ENCODE measurements at regions not wholly inside any gene's neighbourhood (a gene's known extent, or its start where the extent isn't known, plus 50 kb on each side); places are given as distances from the start of the nearest gene placed in this dataset.

DNA sequence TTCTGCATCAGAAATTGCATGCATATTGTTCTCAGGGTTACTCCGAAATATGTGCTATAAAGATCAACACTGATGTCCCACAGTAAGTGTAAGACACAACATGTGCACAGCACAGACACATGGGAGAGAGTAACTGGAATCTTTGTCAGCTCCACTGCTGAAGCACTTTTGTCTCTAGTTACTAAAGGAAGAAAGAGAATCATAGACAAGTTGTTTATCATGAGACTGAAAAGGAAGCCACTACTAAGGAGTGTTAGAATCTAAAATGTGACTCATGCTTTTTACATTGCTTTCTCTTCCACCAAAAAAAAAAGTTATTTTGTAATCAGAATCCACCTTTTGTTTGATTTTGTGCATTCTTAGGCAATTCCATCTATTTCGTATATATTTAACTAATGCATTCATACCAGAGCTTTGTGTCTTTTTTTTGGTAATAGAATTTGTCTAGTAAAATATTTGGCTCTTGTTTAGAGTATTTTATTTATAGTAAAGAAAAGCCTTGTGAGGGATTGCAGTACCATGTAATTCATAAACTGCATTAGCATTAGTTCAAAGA, 502.4 kb downstream of the FBXO15 start:
- H3K23me2 ChIP-seq (ENCODE audit: insufficient read length, low read depth, low read length, poor library complexity, severe bottlenecking), result no peaks in the 10 kb centered on the region
- H3K4ac ChIP-seq (ENCODE audit: low read depth, low read length), result no peak overlapping the region
- no peak overlapping the region for H4K5ac ChIP-seq (ENCODE audit: insufficient read length, low read depth, low read length)
- no peak overlapping the region for H2BK12ac ChIP-seq (ENCODE audit: insufficient read length, low read depth, low read length)
- no peak overlapping the region for H2BK120ac ChIP-seq (ENCODE audit: low read depth, low read length, poor library complexity, severe bottlenecking)
- no CpG with 5 or more reads among the region's 2 CpGs for WGBS (ENCODE audit: extremely low coverage, insufficient read length, low lambda C conversion rate)
- no peak overlapping the region for H2AK5ac ChIP-seq (ENCODE audit: insufficient read length, low read length)
- no peaks in the 10 kb centered on the region for H3K27me3 ChIP-seq (ENCODE audit: insufficient read depth, low read length)
- H3K9me3 ChIP-seq (ENCODE audit: control insufficient read depth, low read depth, low read length), result no peaks in the 10 kb centered on the region
- H3K4me2 ChIP-seq (ENCODE audit: insufficient read depth, insufficient read length, low read length), result no peak overlapping the region
- no peak overlapping the region for H3K14ac ChIP-seq (ENCODE audit: insufficient read depth, low read length)
- no peak overlapping the region for H2BK5ac ChIP-seq (ENCODE audit: insufficient read length, low read length)
- TF ChIP-seq, protein P1, sequence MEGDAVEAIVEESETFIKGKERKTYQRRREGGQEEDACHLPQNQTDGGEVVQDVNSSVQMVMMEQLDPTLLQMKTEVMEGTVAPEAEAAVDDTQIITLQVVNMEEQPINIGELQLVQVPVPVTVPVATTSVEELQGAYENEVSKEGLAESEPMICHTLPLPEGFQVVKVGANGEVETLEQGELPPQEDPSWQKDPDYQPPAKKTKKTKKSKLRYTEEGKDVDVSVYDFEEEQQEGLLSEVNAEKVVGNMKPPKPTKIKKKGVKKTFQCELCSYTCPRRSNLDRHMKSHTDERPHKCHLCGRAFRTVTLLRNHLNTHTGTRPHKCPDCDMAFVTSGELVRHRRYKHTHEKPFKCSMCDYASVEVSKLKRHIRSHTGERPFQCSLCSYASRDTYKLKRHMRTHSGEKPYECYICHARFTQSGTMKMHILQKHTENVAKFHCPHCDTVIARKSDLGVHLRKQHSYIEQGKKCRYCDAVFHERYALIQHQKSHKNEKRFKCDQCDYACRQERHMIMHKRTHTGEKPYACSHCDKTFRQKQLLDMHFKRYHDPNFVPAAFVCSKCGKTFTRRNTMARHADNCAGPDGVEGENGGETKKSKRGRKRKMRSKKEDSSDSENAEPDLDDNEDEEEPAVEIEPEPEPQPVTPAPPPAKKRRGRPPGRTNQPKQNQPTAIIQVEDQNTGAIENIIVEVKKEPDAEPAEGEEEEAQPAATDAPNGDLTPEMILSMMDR (conservative IDR thresholded peaks at IDR 0.05), result no peak
- no peaks in the 10 kb centered on the region for H3K36me3 Mint-ChIP-seq (ENCODE audit: insufficient read depth in 1 of 3, low read depth in 3 of 3)
- H3K4me1 ChIP-seq (ENCODE audit: insufficient read depth, low read length), result no peaks in the 10 kb centered on the region
- H3K79me1 ChIP-seq (ENCODE audit: insufficient read depth, low read depth, low read length, poor library complexity, severe bottlenecking), result no peaks in the 10 kb centered on the region
- no peak overlapping the region for H3K18ac ChIP-seq (ENCODE audit: insufficient read length, low read depth, low read length)
- no peaks in the 10 kb centered on the region for H4K20me1 ChIP-seq (ENCODE audit: control insufficient read depth, insufficient read depth, insufficient read length)
- no peak overlapping the region for H3K27ac Mint-ChIP-seq
- H2BK15ac ChIP-seq (ENCODE audit: low read depth, low read length), result no peak overlapping the region
- H3K27me3 Mint-ChIP-seq (ENCODE audit: low read depth), result no peaks in the 10 kb centered on the region
- no peak for DNase-seq
- H3K4me3 Mint-ChIP-seq, result no peak overlapping the region
- no peak overlapping the region for H2AFZ ChIP-seq (ENCODE audit: low read length)
- no peak overlapping the region for H3K56ac ChIP-seq (ENCODE audit: insufficient read length, low read depth, low read length)
- no peak overlapping the region for H2BK20ac ChIP-seq (ENCODE audit: low read depth, low read length, poor library complexity, severe bottlenecking)
- no peaks in the 10 kb centered on the region for H3K4me1 Mint-ChIP-seq
- no peaks in the 10 kb centered on the region for H3K9me3 Mint-ChIP-seq
- no peak overlapping the region for H4K8ac ChIP-seq (replicated peaks; ENCODE audit: insufficient read length, low read depth, low read length)
- no peak overlapping the region for H3K23ac ChIP-seq (ENCODE audit: insufficient read length, low read depth, low read length)
- H3T11ph ChIP-seq (ENCODE audit: low read length), result no peak overlapping the region
- H3K27ac ChIP-seq (ENCODE audit: insufficient read length, low read depth, low read length), result no peak overlapping the region
- no peaks in the 10 kb centered on the region for H3K79me2 ChIP-seq (ENCODE audit: insufficient read depth, low read length)
- H3K9ac ChIP-seq (ENCODE audit: extremely low read depth, insufficient read length, low read length), result no peak overlapping the region
- H4K91ac ChIP-seq (ENCODE audit: insufficient read length, low read depth, low read length), result no peak overlapping the region

Data from H9 (cell line).